Colonic mucosa (tissue), 4 donors: ENCODE measurements at regions not wholly inside any gene's neighbourhood (a gene's known extent, or its start where the extent isn't known, plus 50 kb on each side); places are given as distances from the start of the nearest gene placed in this dataset.

ENCODE experiments used
- DNase-seq: peaks from one replicate; pipeline ENCODE4 v3.0.0-alpha.2; 2020
- H3K27ac ChIP-seq: fragments of 200-600 bp; one replicate; pipeline ENCODE4 v1.8.0; 2021
- H3K27me3 ChIP-seq: fragments of 200-600 bp; one replicate; pipeline ENCODE4 v1.8.0; 2021
- H3K36me3 ChIP-seq: fragments of 200-600 bp; one replicate; pipeline ENCODE4 v1.8.0; 2021
- H3K4me1 ChIP-seq: fragments of 200-600 bp; one replicate; pipeline ENCODE4 v1.8.0; 2021; ENCODE audit warnings: mild to moderate bottlenecking
- H3K4me3 ChIP-seq: fragments of 200-600 bp; one replicate; pipeline ENCODE4 v1.8.0; 2021
- H3K9ac ChIP-seq, 2 donors: one replicate each; pipeline ENCODE4 v1.7.0; 2013; ENCODE audit warnings: control low read depth in 2 of 2, low read depth in 2 of 2, low read length in 2 of 2
- H3K9me3 ChIP-seq: fragments of 200-600 bp; one replicate; pipeline ENCODE4 v1.8.0; 2021
- CTCF ChIP-seq: fragments of 200-600 bp; IDR thresholded peaks from one replicate; pipeline ENCODE4 v1.8.0; 2022; ENCODE audit warnings: antibody characterized with exemption, mild to moderate bottlenecking
- intact Hi-C: fragments of 100-400 bp; cut with DNase I; formaldehyde crosslinking; loops from one replicate; pipeline ENCODE4 v1.14.1; 2022
- donor health status: healthy.
- donor health status: DM: no; HTN: no; CAD: no.
- donor health status: DM: no; HTN: no; CAD: no.

GRCh38 chr2:147740211-147740927 lies 104.5 kb upstream of the ACVR2A start:
- no peaks in the 10 kb centered on the region for H3K9me3 ChIP-seq

DNA sequence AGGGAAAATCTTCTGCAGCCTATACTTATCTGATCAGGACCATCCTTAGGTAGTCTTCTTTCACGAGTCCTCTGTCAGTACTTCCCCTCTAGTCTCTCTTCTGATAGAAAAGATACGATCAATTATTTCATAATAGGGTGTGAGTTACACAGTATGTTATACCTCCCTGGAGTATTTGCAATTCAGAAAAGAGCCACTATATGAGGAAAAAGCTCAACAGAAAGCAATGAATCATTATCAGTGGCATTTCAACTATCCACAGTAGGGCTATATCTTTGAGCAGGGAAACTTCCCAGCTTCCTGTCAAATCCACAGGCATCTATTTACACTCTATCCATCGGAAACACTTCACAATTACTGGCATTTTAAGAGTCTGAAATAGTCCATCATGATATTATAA lies 105.3 kb upstream of the ACVR2A start:
- no peak overlapping the region for H3K4me3 ChIP-seq
- no peaks in the 10 kb centered on the region for H3K9me3 ChIP-seq
- TF ChIP-seq CTCF, result no peak
- no peaks in the 10 kb centered on the region for H3K36me3 ChIP-seq
- H3K9ac ChIP-seq, result no peak overlapping the region
- no peak overlapping the region for H3K27ac ChIP-seq
- no peaks in the 10 kb centered on the region for H3K27me3 ChIP-seq
- H3K4me1 ChIP-seq, result no peaks in the 10 kb centered on the region
- intact Hi-C loops, result no loop called here
- DNase-seq, result no peak

More at GRCh38 chr2:147740211-147740927, 104.5 kb upstream of the ACVR2A start:
- DNase-seq, result no peak
- TF ChIP-seq CTCF, result no peak
- Histone ChIP-seq H3K27ac (no peak overlapping the region), H3K27me3 (no peaks in the 10 kb centered on the region), H3K4me3 (no peak overlapping the region), H3K9ac (no peak overlapping the region), H3K36me3 (no peaks in the 10 kb centered on the region), H3K4me1 (no peaks in the 10 kb centered on the region)
- intact Hi-C loops, result no loop called here

DNA sequence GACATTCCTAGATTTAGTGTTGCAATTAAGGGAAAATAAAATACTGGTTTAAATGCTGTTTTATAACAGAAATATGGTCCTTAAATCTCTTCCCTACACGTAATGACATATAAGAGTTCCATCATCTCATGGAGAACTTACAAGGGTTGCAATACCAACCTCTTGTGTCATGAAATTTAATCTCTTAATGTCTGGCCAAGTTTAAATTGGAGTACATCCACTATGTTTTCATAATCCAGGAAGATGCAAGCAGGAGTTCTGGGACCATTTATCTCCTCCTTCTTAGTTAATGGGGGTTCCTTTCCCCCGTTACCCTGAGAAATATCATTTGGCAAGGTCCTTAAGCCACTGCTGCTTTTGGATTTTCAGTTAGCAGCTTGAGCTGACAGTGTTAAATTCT lies 126.0 kb upstream of the ACVR2A start:
- no peak for TF ChIP-seq CTCF
- Histone ChIP-seq H3K9ac (no peak overlapping the region), H3K9me3 (no peaks in the 10 kb centered on the region), H3K27me3 (no peaks in the 10 kb centered on the region), H3K27ac (no peak overlapping the region), H3K36me3 (no peaks in the 10 kb centered on the region), H3K4me1 (no peaks in the 10 kb centered on the region), H3K4me3 (no peak overlapping the region)
- intact Hi-C loops, result no loop called here
- no peak for DNase-seq

- no peak overlapping the region for H3K4me3 ChIP-seq
- intact Hi-C loops, result no loop called here
- no peaks in the 10 kb centered on the region for H3K9me3 ChIP-seq
- DNase-seq, result no peak
- H3K27me3 ChIP-seq, result no peaks in the 10 kb centered on the region
- H3K27ac ChIP-seq, result no peak overlapping the region
- no peak for TF ChIP-seq CTCF
- H3K4me1 ChIP-seq, result no peaks in the 10 kb centered on the region
- H3K36me3 ChIP-seq, result no peaks in the 10 kb centered on the region
- no peak overlapping the region for H3K9ac ChIP-seq
These were observed 127.9 kb upstream of the ACVR2A start for GRCh38 chr2:147716906-147717305.

GRCh38 chr2:147715807-147716206 lies 129.0 kb upstream of the ACVR2A start:
- Histone ChIP-seq H3K27ac (no peak overlapping the region), H3K9ac (no peak overlapping the region), H3K4me1 (no peaks in the 10 kb centered on the region), H3K9me3 (no peaks in the 10 kb centered on the region), H3K4me3 (no peak overlapping the region), H3K36me3 (no peaks in the 10 kb centered on the region), H3K27me3 (no peaks in the 10 kb centered on the region)
- DNase-seq, result no peak
- TF ChIP-seq CTCF, result no peak
- intact Hi-C loops, result no loop called here
